TTC549 (cell line): ENCODE measurements at regions not wholly inside any gene's neighbourhood (a gene's known extent, or its start where the extent isn't known, plus 50 kb on each side); places are given as distances from the start of the nearest gene placed in this dataset.
"Not testable (repeated sequence)": the region's sequence is repeated elsewhere in the genome, so short reads cannot be mapped to it uniquely, and the experiment has no call there.

ENCODE experiments used
- FAIRE-seq: peaks from 2 replicates; lab custom pipeline; 2012; peaks lifted over from hg19 to GRCh38; lab: Jason Lieb, UNC

DNA sequence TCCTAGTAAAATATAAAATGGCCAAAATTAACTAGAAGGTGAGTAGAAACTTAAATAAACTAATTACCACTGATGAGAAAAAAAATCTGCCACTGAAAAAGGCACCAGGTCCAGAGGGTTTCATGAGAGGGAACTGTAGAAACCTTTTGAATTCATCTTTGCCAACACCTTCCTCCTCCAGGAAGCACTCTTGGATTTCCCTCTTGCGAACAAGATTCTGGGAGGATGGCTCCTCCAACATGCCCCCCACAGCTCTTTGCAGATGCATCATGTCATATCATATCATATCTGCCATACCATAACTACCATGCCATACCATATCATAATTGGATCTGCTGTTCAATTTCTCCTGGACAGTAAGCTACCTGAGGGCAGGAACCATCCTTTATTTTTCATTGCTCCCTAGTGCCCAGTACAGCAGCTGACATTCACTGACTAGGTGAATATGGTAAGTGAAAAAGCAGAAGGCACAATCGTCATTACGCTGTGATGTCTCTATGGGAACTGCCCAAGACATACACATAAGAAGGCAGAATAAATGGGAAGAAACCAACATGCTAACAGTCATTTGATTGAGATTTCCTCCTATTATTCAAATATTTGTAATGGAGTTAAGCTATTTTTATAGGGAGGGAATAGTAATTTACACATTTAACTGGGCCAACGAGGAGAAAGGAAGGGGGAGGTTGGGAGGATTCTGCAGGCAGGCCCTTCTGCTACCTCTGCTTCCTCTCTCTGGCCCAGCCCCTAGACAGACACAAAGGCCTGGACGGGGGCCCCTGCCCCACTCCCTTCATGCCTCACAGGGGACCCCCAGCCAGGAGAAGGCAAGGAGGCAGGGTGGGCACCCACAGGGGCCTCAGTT, 110.1 kb upstream of the SMURF2 start:
- FAIRE-seq: no peak

DNA sequence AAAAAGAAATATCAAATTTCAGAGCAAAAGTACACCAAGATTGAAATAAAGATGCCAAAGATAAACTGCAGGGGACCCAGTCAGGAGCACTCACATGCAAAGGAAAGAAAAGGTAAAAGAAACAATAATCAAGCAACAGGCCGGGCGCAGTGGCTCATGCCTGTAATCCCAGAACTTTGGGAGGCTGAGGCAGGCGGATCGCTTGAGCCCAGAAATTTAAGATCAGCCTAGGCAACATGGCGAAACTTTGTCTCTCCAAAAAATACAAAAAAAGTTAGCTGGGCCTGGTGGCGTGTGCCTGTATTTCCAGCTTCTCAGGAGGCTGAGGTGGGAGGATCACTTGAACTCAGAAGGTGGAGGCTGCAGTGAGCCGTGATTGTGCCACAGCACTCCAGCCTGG, 107.6 kb upstream of the SMURF2 start:
- FAIRE-seq: no peak

DNA sequence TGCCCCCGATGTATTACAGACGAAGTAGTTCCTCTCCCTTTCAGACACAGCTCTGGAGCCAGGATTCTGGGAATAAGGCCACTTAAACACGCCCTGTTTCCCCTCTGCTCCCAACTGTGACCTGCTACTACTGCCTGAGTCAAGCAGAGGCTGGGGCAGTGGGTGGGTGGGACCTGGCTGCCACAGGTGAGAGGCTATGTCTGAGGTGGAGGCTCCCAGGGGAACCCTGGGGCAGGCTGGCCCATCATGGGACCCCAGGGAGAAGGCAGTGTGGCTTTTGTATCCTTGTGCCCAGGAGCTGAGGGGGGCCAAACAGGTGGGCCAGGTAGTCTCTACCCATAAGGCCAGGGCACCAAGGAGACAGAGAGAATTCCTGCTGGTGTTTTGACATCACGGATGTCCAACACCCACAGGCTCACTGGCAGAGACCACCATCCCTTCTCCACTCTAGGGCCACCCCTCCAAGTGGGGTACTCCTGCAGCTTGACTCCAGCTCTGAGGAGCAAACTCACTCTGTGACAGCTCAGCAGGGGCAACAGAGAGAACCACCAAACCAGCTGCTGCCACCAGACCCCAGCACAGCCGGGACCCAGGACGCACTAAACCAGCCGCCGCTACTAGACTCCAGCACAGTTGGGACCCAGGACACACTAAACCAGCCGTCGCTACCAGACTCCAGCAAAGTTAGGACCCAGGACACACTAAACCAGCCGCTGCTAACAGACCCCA, 105.3 kb upstream of the SMURF2 start:
- no peak for FAIRE-seq

DNA sequence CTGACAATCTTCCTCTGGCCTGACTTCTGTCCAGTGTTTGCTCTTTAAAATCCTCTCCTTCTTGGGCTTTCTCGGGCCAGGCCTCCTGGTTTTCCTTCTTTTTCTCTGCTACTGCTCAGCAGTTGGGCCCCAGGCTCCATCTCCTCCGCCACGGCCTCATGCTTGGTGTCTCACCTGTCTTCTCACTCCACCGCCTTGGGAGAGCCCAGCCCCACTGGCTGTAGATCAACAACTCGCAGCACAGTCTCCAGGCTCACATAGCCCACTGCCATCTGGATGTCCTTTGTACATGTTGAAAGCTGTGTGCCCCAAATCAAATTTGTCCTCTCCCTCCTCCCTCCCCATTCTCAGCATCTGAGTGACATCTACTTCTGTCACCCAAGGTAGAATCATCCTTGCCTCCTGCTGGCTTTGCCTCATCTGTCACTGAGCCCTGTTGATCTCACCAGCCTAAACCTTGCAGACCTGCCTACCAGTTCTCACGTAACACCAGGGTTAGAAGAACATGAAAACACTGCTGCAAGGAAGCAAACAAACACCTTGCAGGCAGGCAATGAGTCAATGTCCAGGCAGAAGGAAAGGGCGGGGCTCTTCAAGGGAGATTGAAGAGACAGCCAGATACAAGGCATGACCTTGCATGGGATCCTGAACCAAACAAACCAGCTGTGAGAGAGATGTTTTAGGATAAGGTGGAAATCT, 103.2 kb upstream of the SMURF2 start:
- no peak for FAIRE-seq

DNA sequence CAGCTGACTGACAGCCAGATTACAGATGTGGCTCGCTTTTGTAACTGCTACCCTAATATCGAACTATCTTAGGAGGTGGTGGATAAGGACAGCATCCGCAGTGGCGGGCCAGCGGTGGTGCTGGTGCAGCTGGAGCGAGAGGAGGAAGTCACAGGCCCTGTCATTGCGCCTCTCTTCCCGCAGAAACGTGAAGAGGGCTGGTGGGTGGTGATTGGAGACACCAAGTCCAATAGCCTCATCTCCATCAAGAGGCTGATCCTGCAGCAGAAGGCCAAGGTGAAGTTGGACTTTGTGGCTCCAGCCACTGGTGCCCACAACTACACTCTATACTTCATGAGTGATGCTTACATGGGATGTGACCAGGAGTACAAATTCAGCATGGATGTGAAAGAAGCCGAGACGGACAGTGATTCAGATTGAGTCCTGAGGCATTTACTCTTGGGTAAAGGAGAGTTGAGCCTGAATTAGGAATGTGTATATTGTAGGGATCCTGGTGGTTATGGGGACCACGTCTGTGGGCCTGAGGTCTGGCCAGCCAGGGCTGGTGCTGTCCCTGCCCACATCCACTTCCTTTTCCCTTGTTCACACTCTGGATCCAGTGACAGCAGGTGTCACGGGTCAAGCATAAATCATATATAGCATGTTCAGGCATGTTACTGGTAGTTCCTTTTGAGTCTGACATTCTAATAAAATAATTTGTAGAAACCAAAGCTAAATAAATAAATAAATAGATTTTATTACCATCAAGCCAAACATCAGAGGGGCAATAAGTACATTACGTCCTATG, 89.0 kb upstream of the SMURF2 start:
- no peak for FAIRE-seq

DNA sequence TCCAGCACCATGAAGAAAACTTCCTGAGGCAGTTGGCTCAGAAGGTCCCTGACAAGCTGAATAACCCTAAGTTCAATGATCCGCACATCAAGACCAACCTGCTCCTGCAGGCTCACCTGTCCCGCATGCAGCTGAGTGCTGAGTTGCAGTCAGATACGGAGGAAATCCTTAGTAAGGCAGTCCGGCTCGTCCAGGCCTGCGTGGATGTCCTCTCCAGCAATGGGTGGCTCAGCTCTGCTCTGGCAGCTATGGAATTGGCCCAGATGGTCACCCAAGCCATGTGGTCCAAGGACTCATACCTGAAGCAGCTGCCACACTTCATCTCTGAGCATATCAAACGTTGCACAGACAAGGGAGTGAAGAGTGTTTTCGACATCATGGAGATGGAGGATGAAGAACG, 88.4 kb upstream of the SMURF2 start:
- FAIRE-seq: no peak

DNA sequence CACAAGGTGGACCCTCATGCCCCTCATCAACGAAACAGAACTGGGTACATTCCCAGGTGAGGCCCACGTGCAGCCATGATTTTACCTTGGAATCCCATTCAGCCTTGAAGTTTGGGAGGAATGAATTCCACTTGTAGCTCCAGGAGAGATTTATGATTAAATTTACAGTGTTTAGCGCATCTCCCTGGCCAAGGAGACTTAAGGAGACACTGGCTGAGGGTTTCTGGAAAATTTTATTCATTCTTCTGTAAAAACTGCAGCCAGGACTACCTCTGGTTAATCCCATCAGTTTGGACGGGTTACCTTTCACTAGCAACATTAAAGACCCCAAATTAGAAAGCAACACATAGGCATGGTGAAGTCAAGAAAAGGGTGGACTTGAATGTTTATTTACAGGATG, 87.2 kb upstream of the SMURF2 start:
- no peak for FAIRE-seq

DNA sequence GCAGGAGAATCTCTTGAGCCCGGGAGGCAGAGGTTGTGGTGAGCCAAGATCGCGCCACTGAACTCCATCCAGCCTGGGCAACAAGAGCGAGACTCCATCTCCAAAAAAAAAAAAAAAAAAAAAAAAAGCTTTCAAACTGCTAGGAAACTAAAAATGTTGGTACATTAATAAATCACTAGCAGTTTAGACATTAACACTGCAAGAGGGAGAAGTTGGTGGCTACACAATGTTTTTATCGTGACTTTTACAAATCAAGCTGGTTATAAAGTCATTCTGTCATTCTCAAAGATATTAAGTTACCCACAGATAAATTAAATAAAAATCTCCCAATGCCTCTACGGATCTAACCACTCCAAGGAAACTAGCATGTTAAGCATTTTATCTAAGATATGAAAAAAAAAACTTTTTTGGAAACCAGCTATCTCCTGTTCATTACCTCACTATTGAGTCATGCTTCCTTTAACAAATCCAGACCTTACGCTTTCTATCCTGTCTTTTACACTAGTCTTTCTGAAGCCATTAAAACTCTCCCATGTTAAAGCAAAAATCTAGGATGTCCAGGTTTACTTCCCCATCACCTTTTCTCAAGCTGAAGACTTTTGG, 85.9 kb upstream of the SMURF2 start:
- FAIRE-seq: no peak

DNA sequence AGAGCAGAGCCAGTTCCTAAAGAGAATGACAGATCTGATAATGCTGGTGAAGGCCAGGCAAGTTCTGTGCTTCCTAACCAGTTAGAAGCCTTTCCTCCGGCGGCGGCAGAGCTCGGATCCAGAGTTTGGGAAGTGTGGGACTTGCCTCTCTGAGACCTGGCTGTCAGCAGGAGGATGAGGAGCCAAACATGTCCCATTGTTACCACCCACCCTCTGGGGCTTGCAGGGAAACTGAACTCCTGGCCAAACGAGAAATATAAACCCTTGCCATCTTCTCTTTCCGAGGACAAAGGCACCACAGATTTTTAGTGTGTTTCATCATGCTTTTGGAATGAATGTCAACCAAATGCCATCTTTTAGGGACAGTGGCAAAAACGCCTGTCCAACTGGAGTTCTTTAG, 80.2 kb upstream of the SMURF2 start:
- FAIRE-seq: no peak

DNA sequence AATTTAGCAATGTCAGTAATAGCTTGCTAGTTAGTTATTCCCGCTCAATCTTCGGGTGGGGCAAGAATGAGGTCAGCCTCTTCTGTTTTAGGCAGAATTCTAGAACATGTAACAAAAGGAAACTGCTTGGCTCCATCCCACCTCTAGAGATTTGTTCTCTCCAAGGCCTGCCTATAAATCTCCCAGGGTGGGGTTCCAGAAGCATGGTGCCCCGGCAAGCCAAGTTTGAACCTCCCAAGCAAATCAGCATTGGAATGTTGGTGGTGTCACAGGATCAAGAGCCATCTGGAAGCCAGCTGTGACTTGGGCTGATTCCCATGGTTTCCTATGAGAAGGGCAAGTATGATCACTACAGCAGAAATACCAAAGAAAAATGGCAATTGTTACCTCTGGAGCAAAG, 79.8 kb upstream of the SMURF2 start:
- not testable (repeated sequence) for FAIRE-seq

DNA sequence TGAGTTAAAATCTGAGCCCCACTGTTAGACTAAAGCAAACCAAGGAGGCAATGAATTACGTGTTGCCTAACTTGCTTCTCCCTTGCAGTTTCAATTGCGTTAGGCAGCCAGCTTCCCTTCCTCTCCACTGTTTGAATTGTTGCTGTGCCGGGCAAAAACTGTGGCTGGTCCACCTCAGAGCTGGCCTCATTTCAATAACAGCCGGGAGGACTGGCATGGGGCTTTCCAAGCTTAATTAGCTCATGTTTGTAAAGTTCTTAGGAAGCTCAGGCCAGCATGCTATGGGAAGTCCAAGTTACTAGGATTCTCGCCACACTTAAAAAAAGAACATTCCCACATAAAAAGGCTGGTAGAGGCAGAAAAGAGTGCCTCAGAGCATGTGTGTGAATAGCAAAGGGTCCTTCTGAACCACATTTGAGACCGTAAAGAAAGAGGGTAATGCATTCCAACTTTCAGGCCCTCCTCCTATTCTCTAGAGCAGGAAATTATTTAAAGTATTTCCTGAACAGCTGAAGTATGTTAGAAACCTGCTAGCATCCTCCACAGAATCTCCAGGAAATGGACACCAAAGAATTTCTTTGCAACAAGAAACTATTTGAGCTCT, 79.0 kb upstream of the SMURF2 start:
- FAIRE-seq: no peak

DNA sequence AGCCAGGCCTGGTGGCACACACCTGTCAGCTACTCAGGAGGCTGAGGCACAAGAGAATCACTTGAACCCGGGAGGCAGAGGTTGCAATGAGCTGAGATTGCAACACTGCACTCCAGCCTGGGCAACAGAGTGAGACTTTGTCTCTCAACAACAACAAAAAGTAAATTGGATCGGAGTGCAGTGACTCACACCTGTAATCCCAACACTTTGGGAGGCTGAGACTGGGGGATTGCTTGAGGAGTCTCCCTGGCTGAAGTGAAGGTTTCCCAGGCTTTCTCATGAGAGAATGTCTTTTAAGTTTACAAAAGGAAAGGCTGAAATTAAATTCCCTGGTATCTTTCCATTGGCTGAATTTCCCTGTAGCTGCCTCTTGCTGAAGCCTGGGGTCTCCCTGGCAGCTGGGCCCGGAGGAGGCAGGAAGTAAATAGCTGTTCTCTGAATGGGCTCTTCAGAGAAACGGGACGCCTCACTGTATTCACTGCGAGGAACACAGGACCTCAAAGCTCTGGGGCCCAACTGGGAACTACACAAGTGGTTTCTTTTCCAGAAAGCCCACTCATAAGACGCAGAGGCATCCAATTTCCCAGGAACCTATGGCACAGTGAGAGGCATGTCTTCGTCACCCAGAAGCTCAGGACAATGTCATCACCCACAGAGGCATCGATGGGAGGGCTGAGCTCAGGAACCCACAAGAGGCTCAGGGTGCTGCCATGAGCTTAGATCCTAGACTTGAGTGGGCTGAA, 77.4 kb upstream of the SMURF2 start:
- no peak for FAIRE-seq

DNA sequence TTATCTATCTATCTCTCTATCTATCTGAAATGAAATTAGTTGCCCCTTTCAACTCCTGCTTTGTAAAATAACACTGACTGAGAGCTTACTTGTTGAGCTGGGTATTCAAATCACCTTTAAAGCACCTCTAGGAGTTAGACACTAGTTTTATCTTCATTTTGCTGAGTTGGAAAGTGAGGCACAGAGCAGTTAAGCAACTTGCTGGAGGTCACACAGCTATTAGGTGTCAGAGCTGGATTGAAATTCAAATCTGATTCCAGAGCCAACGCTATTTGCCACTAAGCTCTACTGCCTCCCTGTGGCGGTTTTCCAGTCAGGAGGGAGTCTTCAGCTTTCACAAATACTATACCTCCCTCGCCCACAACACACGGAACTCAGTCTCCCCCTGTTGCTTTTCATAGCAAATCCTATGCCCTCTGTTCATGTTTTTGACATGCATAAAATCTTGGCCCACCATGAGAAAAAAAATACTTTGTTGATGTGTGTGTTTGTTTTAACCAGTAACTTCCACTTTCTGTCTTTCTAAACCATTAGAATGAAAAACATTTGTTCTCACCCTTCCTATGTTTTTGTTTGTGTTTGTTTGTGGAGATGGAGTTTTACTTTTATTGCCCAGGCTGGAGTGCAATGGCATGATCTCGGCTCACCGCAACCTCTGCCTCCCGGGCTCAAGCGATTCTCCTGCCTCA, 74.8 kb upstream of the SMURF2 start:
- FAIRE-seq: no peak

DNA sequence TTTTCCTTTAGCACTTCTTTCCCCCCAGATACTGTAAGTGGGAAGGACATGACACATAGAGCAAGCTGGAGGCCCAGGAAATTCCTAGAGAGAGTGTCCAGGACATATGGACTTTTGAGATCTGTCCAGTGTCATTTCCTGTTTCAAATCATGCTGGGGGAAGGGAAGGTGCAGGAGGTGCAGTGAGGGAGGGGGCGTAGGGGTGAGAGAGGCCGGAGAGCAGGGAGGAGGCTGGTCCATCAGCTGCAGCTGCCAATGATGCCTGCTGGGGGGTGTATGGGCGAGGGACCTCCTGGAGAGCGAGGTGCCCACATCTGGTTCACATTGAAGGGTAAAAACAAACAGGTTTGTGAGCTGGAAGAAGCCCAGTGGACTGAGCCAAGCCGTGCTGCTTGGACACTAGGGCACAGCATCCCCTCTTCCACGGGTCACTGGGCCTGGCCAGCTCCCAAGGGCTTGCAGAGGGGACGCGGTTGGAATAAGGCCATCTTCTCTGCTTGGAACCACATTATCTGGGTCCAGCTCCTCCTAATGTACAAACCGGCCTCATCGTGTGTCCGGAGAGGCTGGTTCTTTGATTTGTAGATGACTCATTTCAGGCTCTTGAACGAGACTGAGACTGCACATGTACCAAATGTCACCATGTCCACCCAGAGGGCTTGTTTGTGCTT, 70.4 kb upstream of the SMURF2 start:
- FAIRE-seq: no peak

DNA sequence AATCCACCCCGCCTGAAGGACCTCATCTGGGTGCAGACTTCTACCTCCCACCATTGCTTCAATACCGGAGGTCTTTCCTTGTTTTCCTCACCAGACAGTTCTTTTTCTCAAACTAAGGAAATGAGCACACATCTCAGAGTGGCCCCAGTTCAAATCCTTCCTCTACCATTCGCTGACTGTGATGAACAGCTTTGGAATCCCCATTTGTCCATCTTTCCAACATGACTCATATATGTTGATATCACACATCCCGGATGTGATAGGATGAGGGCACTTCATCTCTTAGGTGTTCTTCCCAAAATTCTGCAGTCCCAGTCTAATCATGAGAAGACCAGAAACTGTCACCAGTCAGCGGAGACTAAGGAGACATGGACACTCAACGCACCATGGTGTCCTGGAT, 67.9 kb upstream of the SMURF2 start:
- FAIRE-seq: not testable (repeated sequence)

DNA sequence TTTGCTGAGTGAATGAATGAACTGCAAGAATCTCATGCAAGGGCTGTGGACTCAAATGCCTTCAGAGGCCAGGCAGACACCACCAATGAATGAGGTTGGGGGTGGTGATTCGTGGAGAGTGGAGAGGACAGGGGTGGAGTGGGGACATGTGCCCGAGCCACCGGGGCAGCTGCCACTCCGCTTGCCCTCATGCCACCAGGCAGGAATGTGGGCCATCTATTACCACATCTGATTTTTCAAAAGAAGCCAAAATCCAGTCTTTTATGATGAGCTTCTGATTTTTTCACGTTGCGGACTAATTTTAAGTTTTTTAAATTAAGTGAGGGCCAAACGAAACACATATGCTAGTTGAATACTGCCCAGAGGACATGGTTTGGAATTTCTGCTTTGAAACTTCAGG, 67.1 kb upstream of the SMURF2 start:
- no peak for FAIRE-seq

DNA sequence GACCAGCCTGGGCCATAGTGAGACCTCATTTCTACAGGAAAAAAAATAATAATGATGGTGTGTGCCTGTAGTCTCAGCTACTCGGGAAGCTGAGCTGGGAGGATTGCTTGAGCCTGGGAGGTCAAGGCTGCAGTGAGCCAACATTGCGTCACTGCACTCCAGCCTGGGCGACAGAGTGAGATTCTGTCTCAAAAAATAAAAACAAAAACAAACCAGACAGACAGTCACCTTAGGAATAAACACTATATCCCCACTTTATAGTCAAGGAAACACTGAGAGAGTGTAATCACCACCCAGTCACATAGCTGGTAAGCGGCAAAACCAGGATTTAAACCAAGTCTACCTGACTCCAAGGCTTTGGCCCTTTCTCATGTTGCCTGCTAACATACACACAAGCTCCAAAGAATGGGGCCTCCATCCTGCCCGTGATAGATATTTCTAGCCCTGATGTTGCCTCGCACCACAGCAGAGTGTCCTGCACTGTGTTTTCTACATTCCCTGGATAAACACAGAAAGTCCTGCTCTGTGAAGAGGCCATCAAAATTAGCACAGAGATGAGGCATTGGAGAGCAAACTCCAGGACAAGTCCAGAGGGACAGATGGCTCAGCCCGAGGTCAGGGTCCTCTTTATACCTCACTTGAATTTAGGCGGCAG, 66.1 kb upstream of the SMURF2 start:
- no peak for FAIRE-seq

DNA sequence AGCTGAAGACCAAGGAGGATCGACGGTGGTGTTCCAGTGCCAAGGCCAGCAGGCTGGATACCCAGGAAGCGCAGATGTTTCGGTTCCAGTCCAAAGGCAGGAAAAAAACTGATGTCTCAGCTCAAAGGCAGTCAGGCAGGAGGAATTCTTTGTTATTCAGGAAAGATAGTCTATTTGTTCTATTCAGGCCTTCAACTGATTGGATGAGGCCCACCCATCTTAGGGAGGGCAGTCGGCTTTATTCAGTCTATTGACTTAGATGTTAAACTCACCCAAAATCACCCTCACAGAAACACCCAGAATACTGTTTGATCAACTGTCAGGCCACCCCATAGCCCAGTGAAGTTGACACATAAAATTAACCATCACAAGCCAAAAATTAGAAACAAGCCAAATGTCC, 63.9 kb upstream of the SMURF2 start:
- not testable (repeated sequence) for FAIRE-seq

DNA sequence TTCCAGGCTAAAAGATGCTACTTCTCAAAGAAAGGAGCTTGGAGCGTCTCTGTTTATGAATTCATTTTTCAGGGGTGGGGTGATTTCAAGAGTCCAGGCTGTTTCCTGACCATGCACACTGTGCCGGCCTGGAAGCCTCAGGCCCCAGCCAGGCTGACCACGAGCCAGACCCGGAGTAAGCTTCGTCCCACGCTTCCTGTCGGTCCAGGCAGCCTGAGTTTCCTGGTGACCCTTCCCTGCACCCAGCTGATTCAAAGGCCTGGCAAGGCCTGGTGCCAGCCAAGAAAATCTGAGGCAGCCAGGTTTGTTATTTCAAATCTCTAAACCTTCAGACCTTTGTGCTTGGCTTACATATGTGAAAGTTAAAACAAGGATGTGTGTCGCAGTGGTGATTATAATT, 62.1 kb upstream of the SMURF2 start:
- not testable (repeated sequence) for FAIRE-seq
